Stimulated activated naive CD8-positive, alpha-beta T cell treated with anti-CD3 and anti-CD28 coated beads, Interleukin-15, amount 100 ng/mL, for 72 hours (primary cell): ENCODE measurements at regions not wholly inside any gene's neighbourhood (a gene's known extent, or its start where the extent isn't known, plus 50 kb on each side); places are given as distances from the start of the nearest gene placed in this dataset.
"Not testable (repeated sequence)": the region's sequence is repeated elsewhere in the genome, so short reads cannot be mapped to it uniquely, and the experiment has no call there.

Experiments
- ATAC-seq: fragments of 150-1000 bp; cut with Tn5 transposase; 2 replicates; pipeline ENCODE4 v1.10.0; 2021; ENCODE audit warnings: mild to moderate bottlenecking, moderate library complexity
- DNase-seq, 2 donors: peaks; one replicate each; pipeline ENCODE4 v3.0.0; 2021 to 2022
- H3K27ac Mint-ChIP-seq, 2 donors: one replicate each; pipeline ENCODE4 v1.8.0; 2022; ENCODE audit warnings: mild to moderate bottlenecking in 2 of 2, mixed read lengths in 2 of 2, moderate library complexity in 2 of 2
- H3K27me3 Mint-ChIP-seq: one replicate; pipeline ENCODE4 v1.8.0; 2022; ENCODE audit warnings: mixed read lengths
- H3K4me1 Mint-ChIP-seq: one replicate; pipeline ENCODE4 v1.8.0; 2022; ENCODE audit warnings: mild to moderate bottlenecking, mixed read lengths
- H3K4me3 Mint-ChIP-seq, 2 donors: one replicate each; pipeline ENCODE4 v1.8.0; 2022; ENCODE audit warnings: mild to moderate bottlenecking in 2 of 2, mixed read lengths in 2 of 2, moderate library complexity in 1 of 2
- H3K9me3 Mint-ChIP-seq, 2 donors: one replicate each; pipeline ENCODE4 v1.8.0; 2022; ENCODE audit warnings: mixed read lengths in 2 of 2

GRCh38 chr5:159514229-159514810 is 184.0 kb upstream of the IL12B start:
- ATAC-seq (no peak), DNase-seq (no peak)
- Mint-ChIP-seq H3K4me3 (no peak overlapping the region), H3K4me1 (peaks cover 8% of the 10 kb centered on the region), H3K9me3 (no peaks in the 10 kb centered on the region), H3K27me3 (peaks cover 32% of the 10 kb centered on the region), H3K27ac (no peak overlapping the region)

- Mint-ChIP-seq H3K4me1 (peaks cover 8% of the 10 kb centered on the region), H3K27ac (peak overlapping the region in 1 of 2 donors; percentile 3), H3K4me3 (no peak overlapping the region), H3K9me3 (no peaks in the 10 kb centered on the region), H3K27me3 (peaks cover 32% of the 10 kb centered on the region)
- DNase-seq (no peak), ATAC-seq (no peak)
These were observed 184.9 kb upstream of the IL12B start for GRCh38 chr5:159515197-159515596.

GRCh38 chr5:159515909-159516415 is 185.7 kb upstream of the IL12B start:
- DNase-seq = peak; percentile 68 to 72
- ATAC-seq = peak; percentile 80

GRCh38 chr5:159518371-159518770 is 188.1 kb upstream of the IL12B start:
- Mint-ChIP-seq H3K4me3 (no peak overlapping the region), H3K27ac (no peak overlapping the region), H3K4me1 (peaks cover 8% of the 10 kb centered on the region), H3K9me3 (no peaks in the 10 kb centered on the region), H3K27me3 (peaks cover 21% of the 10 kb centered on the region)
- DNase-seq = no peak
- ATAC-seq = no peak

More at GRCh38 chr5:159515909-159516415, 185.7 kb upstream of the IL12B start:
- no peaks in the 10 kb centered on the region for H3K9me3 Mint-ChIP-seq
- no peak overlapping the region for H3K27ac Mint-ChIP-seq
- H3K4me1 Mint-ChIP-seq = peaks cover 8% of the 10 kb centered on the region
- H3K27me3 Mint-ChIP-seq = peaks cover 33% of the 10 kb centered on the region
- no peak overlapping the region for H3K4me3 Mint-ChIP-seq

- H3K27ac Mint-ChIP-seq = peak overlapping the region in 1 of 2 donors; percentile 9
- ATAC-seq (no peak), DNase-seq (no peak)
- no peaks in the 10 kb centered on the region for H3K9me3 Mint-ChIP-seq
- peaks cover 8% of the 10 kb centered on the region for H3K4me1 Mint-ChIP-seq
- peaks cover 17% of the 10 kb centered on the region for H3K27me3 Mint-ChIP-seq
- no peak overlapping the region for H3K4me3 Mint-ChIP-seq
These were observed 189.1 kb upstream of the IL12B start for GRCh38 chr5:159519365-159519764.

- DNase-seq = no peak
- H3K27me3 Mint-ChIP-seq = peaks cover 8% of the 10 kb centered on the region
- H3K9me3 Mint-ChIP-seq = no peaks in the 10 kb centered on the region
- no peak overlapping the region for H3K27ac Mint-ChIP-seq
- H3K4me1 Mint-ChIP-seq = no peaks in the 10 kb centered on the region
- no peak overlapping the region for H3K4me3 Mint-ChIP-seq
- no peak for ATAC-seq
These were observed 192.6 kb upstream of the IL12B start for GRCh38 chr5:159522841-159523240.

GRCh38 chr5:159524279-159524678 is 194.0 kb upstream of the IL12B start:
- H3K4me3 Mint-ChIP-seq, H3K4me1 Mint-ChIP-seq: not testable (repeated sequence)

GRCh38 chr5:159525117-159525516 is 194.8 kb upstream of the IL12B start:
- H3K27me3 Mint-ChIP-seq = peaks cover 8% of the 10 kb centered on the region
- DNase-seq (no peak), ATAC-seq (no peak)
- no peak overlapping the region for H3K4me3 Mint-ChIP-seq
- H3K9me3 Mint-ChIP-seq = peaks cover 5 to 6% of the 10 kb centered on the region in 2 donors
- no peaks in the 10 kb centered on the region for H3K4me1 Mint-ChIP-seq
- H3K27ac Mint-ChIP-seq = no peak overlapping the region

More at GRCh38 chr5:159524279-159524678, 194.0 kb upstream of the IL12B start:
- H3K27ac Mint-ChIP-seq, H3K27me3 Mint-ChIP-seq, DNase-seq, ATAC-seq, H3K9me3 Mint-ChIP-seq: not testable (repeated sequence)

GRCh38 chr5:159527546-159528254 is 197.4 kb upstream of the IL12B start:
- Mint-ChIP-seq H3K4me3 (no peak overlapping the region), H3K4me1 (no peaks in the 10 kb centered on the region), H3K27ac (no peak overlapping the region), H3K27me3 (no peaks in the 10 kb centered on the region), H3K9me3 (peaks cover 5 to 6% of the 10 kb centered on the region in 2 donors)
- DNase-seq (no peak), ATAC-seq (no peak)

- ATAC-seq (no peak), DNase-seq (no peak)
- Mint-ChIP-seq H3K4me1 (no peaks in the 10 kb centered on the region), H3K27me3 (peaks cover 5% of the 10 kb centered on the region), H3K4me3 (no peak overlapping the region), H3K27ac (no peak overlapping the region), H3K9me3 (peaks cover 5 to 6% of the 10 kb centered on the region in 2 donors)
These were observed 201.3 kb upstream of the IL12B start for GRCh38 chr5:159531554-159532105.

GRCh38 chr5:159533197-159533596 is 202.9 kb upstream of the IL12B start:
- Mint-ChIP-seq H3K4me3 (no peak overlapping the region), H3K27ac (no peak overlapping the region), H3K27me3 (peaks cover 8% of the 10 kb centered on the region), H3K4me1 (no peaks in the 10 kb centered on the region), H3K9me3 (peaks cover 5 to 6% of the 10 kb centered on the region in 2 donors)
- DNase-seq (no peak), ATAC-seq (no peak)

GRCh38 chr5:159536166-159536565 is 205.9 kb upstream of the IL12B start:
- ATAC-seq (no peak), DNase-seq (no peak)
- no peak overlapping the region for H3K27ac Mint-ChIP-seq
- peaks cover 0 to 5% of the 10 kb centered on the region in 2 donors for H3K9me3 Mint-ChIP-seq
- peaks cover 17% of the 10 kb centered on the region for H3K27me3 Mint-ChIP-seq
- H3K4me3 Mint-ChIP-seq = no peak overlapping the region
- no peaks in the 10 kb centered on the region for H3K4me1 Mint-ChIP-seq

- no peak for ATAC-seq
- DNase-seq = no peak
- H3K27ac Mint-ChIP-seq = no peak overlapping the region
- H3K4me3 Mint-ChIP-seq = no peak overlapping the region
- H3K9me3 Mint-ChIP-seq = peaks cover 0 to 5% of the 10 kb centered on the region in 2 donors
- no peaks in the 10 kb centered on the region for H3K4me1 Mint-ChIP-seq
- H3K27me3 Mint-ChIP-seq = peaks cover 17% of the 10 kb centered on the region
These were observed 206.4 kb upstream of the IL12B start for GRCh38 chr5:159536646-159537045.

- Mint-ChIP-seq H3K9me3 (peaks cover 0 to 5% of the 10 kb centered on the region in 2 donors), H3K27me3 (peaks cover 43% of the 10 kb centered on the region), H3K27ac (no peak overlapping the region), H3K4me3 (no peak overlapping the region), H3K4me1 (peaks cover 6% of the 10 kb centered on the region)
- DNase-seq = no peak
- no peak for ATAC-seq
These were observed 209.4 kb upstream of the IL12B start for GRCh38 chr5:159539678-159540077.

GRCh38 chr5:159543326-159543725 is 213.0 kb upstream of the IL12B start:
- peaks cover 9 to 27% of the 10 kb centered on the region in 2 donors for H3K9me3 Mint-ChIP-seq
- DNase-seq (no peak), ATAC-seq (no peak)
- H3K4me1 Mint-ChIP-seq = peaks cover 6% of the 10 kb centered on the region
- no peak overlapping the region for H3K4me3 Mint-ChIP-seq
- H3K27me3 Mint-ChIP-seq = peaks cover 60% of the 10 kb centered on the region
- peak overlapping the region in 1 of 2 donors; percentile 60 for H3K27ac Mint-ChIP-seq

GRCh38 chr5:159545156-159545555 is 214.9 kb upstream of the IL12B start:
- Mint-ChIP-seq H3K27me3 (peaks cover 59% of the 10 kb centered on the region), H3K4me3 (no peak overlapping the region), H3K4me1 (peaks cover 6% of the 10 kb centered on the region), H3K9me3 (peaks cover 9 to 27% of the 10 kb centered on the region in 2 donors), H3K27ac (no peak overlapping the region)
- DNase-seq = no peak
- ATAC-seq = no peak
